NCI-H2029 (cell line): ENCODE measurements at regions not wholly inside any gene's neighbourhood (a gene's known extent, or its start where the extent isn't known, plus 50 kb on each side); places are given as distances from the start of the nearest gene placed in this dataset.

Experiments used
- DNase-seq: peaks from one replicate; lab custom pipeline; 2025; lab: John Stamatoyannopoulos, UW

- no peak for DNase-seq
These were observed 412.3 kb upstream of the KIRREL3 start for GRCh38 chr11:127412722-127413380.

- no peak for DNase-seq
These were observed 411.7 kb upstream of the KIRREL3 start for GRCh38 chr11:127412234-127412633.

GRCh38 chr11:127411283-127411682 lies 410.7 kb upstream of the KIRREL3 start:
- DNase-seq: no peak

- no peak for DNase-seq
These were observed 394.5 kb upstream of the KIRREL3 start for GRCh38 chr11:127395034-127395433.

- no peak for DNase-seq
These were observed 393.0 kb upstream of the KIRREL3 start for GRCh38 chr11:127393460-127393997.

- DNase-seq: no peak
These were observed 392.0 kb upstream of the KIRREL3 start for GRCh38 chr11:127392575-127392974.

- no peak for DNase-seq
These were observed 389.9 kb upstream of the KIRREL3 start for GRCh38 chr11:127390465-127390864.

- no peak for DNase-seq
These were observed 384.5 kb upstream of the KIRREL3 start for GRCh38 chr11:127385071-127385470.

- DNase-seq: no peak
These were observed 382.5 kb upstream of the KIRREL3 start for GRCh38 chr11:127383026-127383425.

GRCh38 chr11:127381247-127381646 lies 380.7 kb upstream of the KIRREL3 start:
- no peak for DNase-seq

- DNase-seq: no peak
These were observed 379.1 kb upstream of the KIRREL3 start for GRCh38 chr11:127379686-127380085.

GRCh38 chr11:127376301-127376700 lies 375.7 kb upstream of the KIRREL3 start:
- no peak for DNase-seq

- DNase-seq: no peak
These were observed 368.8 kb upstream of the KIRREL3 start for GRCh38 chr11:127369356-127369755.

- DNase-seq: no peak
These were observed 362.3 kb upstream of the KIRREL3 start for GRCh38 chr11:127362754-127363308.

- DNase-seq: no peak
These were observed 357.6 kb upstream of the KIRREL3 start for GRCh38 chr11:127358160-127358559.

GRCh38 chr11:127350476-127350875 lies 349.9 kb upstream of the KIRREL3 start:
- DNase-seq: no peak

- DNase-seq: peak; percentile 23
These were observed 345.4 kb upstream of the KIRREL3 start for GRCh38 chr11:127345819-127346459.

- DNase-seq: no peak
These were observed 339.9 kb upstream of the KIRREL3 start for GRCh38 chr11:127340438-127340837.

GRCh38 chr11:127339376-127339775 lies 338.8 kb upstream of the KIRREL3 start:
- DNase-seq: no peak

- DNase-seq: no peak
These were observed 338.1 kb upstream of the KIRREL3 start for GRCh38 chr11:127338380-127339259.

GRCh38 chr11:127334466-127334865 lies 333.9 kb upstream of the KIRREL3 start:
- DNase-seq: no peak

- DNase-seq: no peak
These were observed 332.3 kb upstream of the KIRREL3 start for GRCh38 chr11:127332896-127333295.
